NB4 (cell line): ENCODE measurements at regions not wholly inside any gene's neighbourhood (a gene's known extent, or its start where the extent isn't known, plus 50 kb on each side); places are given as distances from the start of the nearest gene placed in this dataset.

Experiments used
- DNase-seq: peaks from one replicate; pipeline ENCODE4 v3.0.0; 2010; ENCODE audit warnings: low read depth
- H3K4me3 ChIP-seq: one replicate; pipeline ENCODE4 v1.5.1; 2011; ENCODE audit warnings: mild to moderate bottlenecking, low read depth, low read length, moderate library complexity
- MYC ChIP-seq: IDR thresholded peaks from 2 replicates; pipeline ENCODE4 v1.6.1; 2011; ENCODE audit warnings: low read depth, low read length
- POLR2A ChIP-seq: IDR thresholded peaks from 2 replicates; pipeline ENCODE4 v1.6.1; 2011; ENCODE audit warnings: mild to moderate bottlenecking; ENCODE audit not compliant: insufficient read length; ENCODE audit errors: extremely low read depth
- TF ChIP-seq, protein P1 (sequence below): IDR thresholded peaks from 2 replicates; pipeline ENCODE4 v1.6.1; 2011; ENCODE audit warnings: low read depth, low read length
- TF ChIP-seq, protein P2 (sequence below): IDR thresholded peaks from one replicate; pipeline ENCODE4 v1.5.1; 2012; ENCODE audit warnings: low read depth, low read length

DNA sequence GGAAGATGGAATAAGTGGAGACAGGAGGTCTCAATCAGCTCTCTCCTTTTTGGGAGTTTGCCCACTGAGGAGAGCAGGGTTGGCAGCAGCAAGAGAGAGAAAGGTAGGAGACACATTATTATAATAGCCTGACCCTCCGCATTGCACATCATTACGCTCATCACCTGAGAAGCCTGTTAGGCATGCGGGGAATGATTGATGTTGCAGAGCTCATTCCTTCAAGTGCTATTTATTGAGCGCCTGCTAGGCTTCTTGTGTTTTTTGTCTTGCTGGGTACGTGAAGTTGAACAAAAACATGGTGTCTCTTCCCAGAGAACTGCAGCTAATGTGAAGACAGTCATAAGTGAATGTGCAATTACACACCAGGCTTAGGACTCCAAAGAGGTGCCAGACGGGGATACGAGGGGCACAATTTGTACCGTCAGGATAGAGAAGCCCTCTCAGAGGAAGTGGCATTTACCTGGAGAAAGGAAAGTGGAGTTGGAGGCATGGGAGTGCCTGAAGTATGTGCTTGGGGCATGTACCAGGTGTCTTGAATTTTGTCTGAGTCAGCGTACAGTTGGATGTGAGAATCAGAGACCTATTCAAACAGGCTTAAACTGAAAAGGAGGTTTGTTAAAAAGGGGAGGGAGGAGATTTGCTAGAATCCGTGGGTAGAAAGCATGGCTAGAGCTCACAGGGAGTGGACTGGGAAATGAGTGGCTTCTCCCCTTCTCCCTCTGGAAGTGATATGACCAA lies 90.2 kb upstream of the SOD3 start:
- DNase-seq = no peak
- H3K4me3 ChIP-seq = no peak overlapping the region
- TF ChIP-seq MYC (no peak), POLR2A (no peak)
- TF ChIP-seq, protein P1, sequence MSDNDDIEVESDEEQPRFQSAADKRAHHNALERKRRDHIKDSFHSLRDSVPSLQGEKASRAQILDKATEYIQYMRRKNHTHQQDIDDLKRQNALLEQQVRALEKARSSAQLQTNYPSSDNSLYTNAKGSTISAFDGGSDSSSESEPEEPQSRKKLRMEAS = no peak
- TF ChIP-seq, protein P2, sequence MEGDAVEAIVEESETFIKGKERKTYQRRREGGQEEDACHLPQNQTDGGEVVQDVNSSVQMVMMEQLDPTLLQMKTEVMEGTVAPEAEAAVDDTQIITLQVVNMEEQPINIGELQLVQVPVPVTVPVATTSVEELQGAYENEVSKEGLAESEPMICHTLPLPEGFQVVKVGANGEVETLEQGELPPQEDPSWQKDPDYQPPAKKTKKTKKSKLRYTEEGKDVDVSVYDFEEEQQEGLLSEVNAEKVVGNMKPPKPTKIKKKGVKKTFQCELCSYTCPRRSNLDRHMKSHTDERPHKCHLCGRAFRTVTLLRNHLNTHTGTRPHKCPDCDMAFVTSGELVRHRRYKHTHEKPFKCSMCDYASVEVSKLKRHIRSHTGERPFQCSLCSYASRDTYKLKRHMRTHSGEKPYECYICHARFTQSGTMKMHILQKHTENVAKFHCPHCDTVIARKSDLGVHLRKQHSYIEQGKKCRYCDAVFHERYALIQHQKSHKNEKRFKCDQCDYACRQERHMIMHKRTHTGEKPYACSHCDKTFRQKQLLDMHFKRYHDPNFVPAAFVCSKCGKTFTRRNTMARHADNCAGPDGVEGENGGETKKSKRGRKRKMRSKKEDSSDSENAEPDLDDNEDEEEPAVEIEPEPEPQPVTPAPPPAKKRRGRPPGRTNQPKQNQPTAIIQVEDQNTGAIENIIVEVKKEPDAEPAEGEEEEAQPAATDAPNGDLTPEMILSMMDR = no peak

DNA sequence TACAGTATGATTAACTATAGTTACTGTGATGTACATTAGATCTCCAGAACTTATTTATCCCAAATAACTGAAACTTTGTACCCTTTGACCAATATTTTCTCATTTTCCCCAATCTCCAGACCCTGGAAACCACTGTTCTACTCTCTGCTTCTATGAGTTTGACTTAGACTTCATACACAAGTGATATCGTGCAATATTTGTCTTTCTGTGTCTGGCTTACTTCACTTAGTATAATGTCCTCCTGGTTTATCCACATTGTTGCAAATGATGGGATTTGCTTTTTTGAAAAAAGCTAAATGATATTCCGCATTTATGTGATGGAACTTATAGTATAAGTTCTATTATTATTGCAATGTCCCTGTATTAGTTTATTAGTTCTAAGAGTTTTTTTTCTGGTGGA lies 81.8 kb upstream of the SOD3 start:
- no peak overlapping the region for H3K4me3 ChIP-seq
- TF ChIP-seq, protein P2 = no peak
- TF ChIP-seq, protein P1 = no peak
- TF ChIP-seq MYC (no peak), POLR2A (no peak)
- no peak for DNase-seq

DNA sequence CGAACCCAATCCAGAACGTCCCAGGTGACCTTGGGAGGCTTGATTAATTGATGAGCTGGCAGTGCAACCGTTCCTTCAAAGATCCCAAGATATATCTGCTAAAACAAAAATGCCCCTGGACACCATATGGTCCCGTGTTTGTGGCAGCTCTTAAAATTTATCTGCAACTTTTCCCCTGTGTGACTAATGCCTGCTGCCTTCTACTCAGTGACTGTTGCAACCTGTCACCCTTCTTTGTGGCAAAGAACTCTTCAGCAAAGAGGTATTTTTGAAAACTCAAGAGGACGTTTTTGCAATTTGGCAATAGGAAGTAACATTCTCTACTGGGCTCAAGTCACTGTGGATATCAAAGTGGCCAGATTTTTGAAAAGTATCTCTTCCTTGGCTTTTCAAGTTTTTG lies 75.8 kb upstream of the SOD3 start:
- TF ChIP-seq, protein P1 = no peak
- no peak for TF ChIP-seq POLR2A
- TF ChIP-seq, protein P2 = no peak
- no peak for TF ChIP-seq MYC
- DNase-seq = no peak
- H3K4me3 ChIP-seq = no peak overlapping the region

DNA sequence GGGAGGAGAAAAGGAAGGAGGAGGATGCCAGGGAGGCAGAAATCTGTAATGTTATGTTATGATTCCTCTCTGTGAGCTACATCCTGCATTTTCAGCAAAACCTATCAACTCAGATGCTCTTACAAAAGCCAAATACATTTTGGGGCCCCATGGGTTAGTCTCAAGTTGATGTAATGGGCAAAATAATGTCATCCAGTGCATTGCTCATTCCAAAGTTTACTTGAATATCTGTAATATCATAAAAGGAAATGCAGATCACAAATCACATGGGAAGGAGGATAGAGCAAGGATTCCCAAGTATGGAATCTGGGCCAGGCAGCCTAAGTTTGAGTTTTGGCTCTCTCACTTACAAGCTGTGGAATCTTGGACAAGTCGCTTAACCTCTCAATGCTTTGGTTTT lies 74.9 kb upstream of the SOD3 start:
- TF ChIP-seq POLR2A = no peak
- TF ChIP-seq, protein P1 = no peak
- TF ChIP-seq, protein P2 = no peak
- TF ChIP-seq MYC = no peak
- DNase-seq = no peak
- H3K4me3 ChIP-seq = no peak overlapping the region

DNA sequence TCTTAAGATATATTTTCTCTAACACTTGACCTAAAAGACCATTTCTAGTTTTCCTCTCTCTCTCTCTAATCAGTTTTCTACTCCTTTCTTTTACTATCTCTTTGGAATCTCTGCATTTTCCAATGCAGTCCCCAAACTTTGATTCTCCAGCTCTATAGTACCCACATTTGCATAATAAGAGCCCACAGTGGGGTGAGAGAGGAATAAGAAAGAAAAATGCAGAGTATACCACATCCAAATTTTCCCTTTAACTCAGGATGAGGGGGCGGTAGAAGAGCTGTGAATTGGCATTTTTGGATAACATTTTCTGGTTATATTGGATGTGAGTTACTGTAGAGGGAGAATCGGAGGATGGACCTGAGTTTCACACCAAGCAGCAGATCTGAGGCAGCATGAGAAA lies 74.4 kb upstream of the SOD3 start:
- H3K4me3 ChIP-seq = no peak overlapping the region
- no peak for DNase-seq
- TF ChIP-seq, protein P2 = no peak
- no peak for TF ChIP-seq POLR2A
- no peak for TF ChIP-seq MYC
- TF ChIP-seq, protein P1 = no peak
